ENCODE measurements at regions not wholly inside any gene's neighbourhood (a gene's known extent, or its start where the extent isn't known, plus 50 kb on each side); places are given as distances from the start of the nearest gene placed in this dataset.
A peak's percentile ranks its signal among the peaks of the same experiment; 100 is the strongest.

GRCh38 chr3:30263238-30263924 lies 343.0 kb upstream of the TGFBR2 start:
- no peak for TF ChIP-seq REST (IDR thresholded peaks at IDR 0.05; ENCODE audit: insufficient read depth in 1 of 2, low read depth in 2 of 2, low read length in 1 of 2)
- no peak for TF ChIP-seq SIN3A (IDR thresholded peaks at IDR 0.05; ENCODE audit: borderline replicate concordance, insufficient read depth, low read depth, low read length)
- TF ChIP-seq POLR2AphosphoS5 (IDR thresholded peaks at IDR 0.05; ENCODE audit: low read depth, low read length): no peak
- TF ChIP-seq CTCF (IDR thresholded peaks at IDR 0.05): no peak
- TF ChIP-seq TCF7L2 (IDR thresholded peaks at IDR 0.05; ENCODE audit: low read depth, low read length): no peak
- Histone ChIP-seq H3K9me3 (ENCODE audit: control insufficient read depth, insufficient read depth, low read depth, low read length) (no peaks in the 10 kb centered on the region), H3K36me3 (ENCODE audit: control insufficient read depth, insufficient read depth, low read length) (no peaks in the 10 kb centered on the region), H3K4me1 (ENCODE audit: control insufficient read depth, insufficient read depth, low read length) (no peaks in the 10 kb centered on the region), H3K27me3 (ENCODE audit: control insufficient read depth, insufficient read depth, low read length) (no peaks in the 10 kb centered on the region), H3K4me3 (ENCODE audit: low read depth in 2 of 2, low read length in 2 of 2) (no peak overlapping the region), H3K27ac (ENCODE audit: low read length) (no peak overlapping the region)
- CTCF ChIA-PET: no interaction called here
- intact Hi-C loops (cut with micrococcal nuclease; ENCODE audit: unreplicated experiment) (no loop called here), in situ Hi-C loops (cut with HindIII; ENCODE audit: low pct_unique_long_range_greater_than_20kb, low sequenced_read_pairs) (no loop called here)
- ATAC-seq: no peak
- BruUV-seq (replicated peaks): no TSS peak
- POLR2A ChIA-PET: no interaction called here
- no peak for DNase-seq (ENCODE audit: low read depth, low spot score)

GRCh38 chr3:30263925-30264313 lies 342.5 kb upstream of the TGFBR2 start:
- DNase-seq (ENCODE audit: low read depth, low spot score) (no peak), ATAC-seq (no peak)
- ChIA-PET POLR2A (no interaction called here), CTCF (no interaction called here)
- H3K9me3 ChIP-seq (ENCODE audit: control insufficient read depth, insufficient read depth, low read depth, low read length): no peaks in the 10 kb centered on the region
- TF ChIP-seq CTCF (IDR thresholded peaks at IDR 0.05): peak; percentile 18
- no peak for TF ChIP-seq TCF7L2 (IDR thresholded peaks at IDR 0.05; ENCODE audit: low read depth, low read length)
- no peak overlapping the region for H3K4me3 ChIP-seq (ENCODE audit: low read depth in 2 of 2, low read length in 2 of 2)
- H3K27me3 ChIP-seq (ENCODE audit: control insufficient read depth, insufficient read depth, low read length): no peaks in the 10 kb centered on the region
- H3K36me3 ChIP-seq (ENCODE audit: control insufficient read depth, insufficient read depth, low read length): no peaks in the 10 kb centered on the region
- in situ Hi-C loops (cut with HindIII; ENCODE audit: low pct_unique_long_range_greater_than_20kb, low sequenced_read_pairs) (no loop called here), intact Hi-C loops (cut with micrococcal nuclease; ENCODE audit: unreplicated experiment) (no loop called here)
- no peaks in the 10 kb centered on the region for H3K4me1 ChIP-seq (ENCODE audit: control insufficient read depth, insufficient read depth, low read length)
- H3K27ac ChIP-seq (ENCODE audit: low read length): no peak overlapping the region
- no TSS peak for BruUV-seq (replicated peaks)

Measured in Panc1 (cell line).